Endodermal cell (in vitro differentiated cells): ENCODE measurements at regions not wholly inside any gene's neighbourhood (a gene's known extent, or its start where the extent isn't known, plus 50 kb on each side); places are given as distances from the start of the nearest gene placed in this dataset.

Experiments used
- DNase-seq: peaks from one replicate; pipeline ENCODE4 v3.0.0-alpha.2; 2017
- H3K27ac ChIP-seq: 2 replicates; pipeline ENCODE4 v1.5.1; 2013; ENCODE audit warnings: mild to moderate bottlenecking, low read depth, low read length, moderate library complexity
- H3K27me3 ChIP-seq: 2 replicates; pipeline ENCODE4 v1.6.1; 2013; ENCODE audit warnings: mild to moderate bottlenecking, low read length, moderate library complexity; ENCODE audit not compliant: insufficient read depth, control insufficient read depth, poor library complexity, severe bottlenecking
- H3K36me3 ChIP-seq: 2 replicates; pipeline ENCODE4 v1.7.0; 2013; ENCODE audit warnings: mild to moderate bottlenecking, low read length, moderate library complexity; ENCODE audit not compliant: control insufficient read depth, insufficient read depth
- H3K4me1 ChIP-seq: one replicate; pipeline ENCODE4 v1.7.0; 2013; ENCODE audit warnings: low read length; ENCODE audit not compliant: control insufficient read depth, insufficient read depth
- H3K4me3 ChIP-seq: 2 replicates; pipeline ENCODE4 v1.5.1; 2013; ENCODE audit warnings: mild to moderate bottlenecking, low read length, moderate library complexity
- H3K9ac ChIP-seq: 2 replicates; pipeline ENCODE4 v1.6.1; 2013; ENCODE audit warnings: mild to moderate bottlenecking, low read length, moderate library complexity; ENCODE audit not compliant: poor library complexity, severe bottlenecking; ENCODE audit errors: extremely low read depth
- H3K9me3 ChIP-seq: 2 replicates; pipeline ENCODE4 v1.6.1; 2013; ENCODE audit warnings: mild to moderate bottlenecking, low read length, moderate library complexity; ENCODE audit not compliant: control insufficient read depth
- H3K27ac Mint-ChIP-seq: 2 replicates; pipeline ENCODE4 v1.8.0; 2020; ENCODE audit warnings: mixed read lengths
- H3K27me3 Mint-ChIP-seq: 2 replicates; pipeline ENCODE4 v1.8.0; 2021; ENCODE audit warnings: mild to moderate bottlenecking, mixed read lengths; ENCODE audit not compliant: insufficient read depth
- H3K36me3 Mint-ChIP-seq: 2 replicates; pipeline ENCODE4 v1.8.0; 2020; ENCODE audit warnings: low read depth, mixed read lengths
- H3K4me1 Mint-ChIP-seq: 2 replicates; pipeline ENCODE4 v1.8.0; 2020; ENCODE audit warnings: mixed read lengths
- H3K4me3 Mint-ChIP-seq: 2 replicates; pipeline ENCODE4 v1.8.0; 2020; ENCODE audit warnings: mild to moderate bottlenecking, moderate library complexity, mixed read lengths
- H3K9me3 Mint-ChIP-seq: 2 replicates; pipeline ENCODE4 v1.8.0; 2020; ENCODE audit warnings: mild to moderate bottlenecking, mixed read lengths
- WGBS, 2 experiments: methylation state at CpG; one replicate each; pipeline versions ENCODE4 v1.1.5 to v1.1.7; 2013; ENCODE audit warnings: missing lambda C conversion rate in 2 of 2, mixed read lengths in 1 of 2; ENCODE audit not compliant: insufficient coverage in 1 of 2, insufficient read length in 1 of 2; 5-methylcytosine and 5-hydroxymethylcytosine counted together
- TF ChIP-seq, protein P1 (sequence below): fragments of 200-600 bp; sonication (generic); conservative IDR thresholded peaks from 2 replicates; pipeline ENCODE4 v1.5.0; 2021; ENCODE audit warnings: antibody characterized with exemption, mild to moderate bottlenecking

DNA sequence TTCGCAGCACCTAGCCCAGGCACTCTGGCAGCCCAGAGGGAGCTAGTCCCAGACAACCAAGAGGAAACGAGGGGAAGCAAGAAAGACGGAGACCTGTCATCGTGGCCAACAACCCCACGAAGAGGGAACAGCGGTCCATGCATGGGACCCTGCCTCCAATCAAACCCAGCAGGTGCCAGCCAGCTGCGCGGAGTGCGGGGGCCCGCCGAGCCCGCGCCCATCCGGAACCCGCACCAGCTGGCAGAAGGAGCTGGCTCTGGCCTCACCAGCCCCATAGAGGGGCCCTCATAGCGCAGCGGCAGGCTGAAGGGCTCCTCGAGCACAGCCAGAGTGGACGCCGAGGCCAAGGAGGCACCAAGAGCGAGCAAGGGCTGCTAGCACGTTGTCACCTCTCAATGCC, 332.4 kb upstream of the MAGEB18 start:
- Mint-ChIP-seq H3K36me3 (no peaks in the 10 kb centered on the region), H3K4me3 (no peak overlapping the region), H3K4me1 (no peaks in the 10 kb centered on the region), H3K9me3 (peaks cover 50% of the 10 kb centered on the region), H3K27me3 (no peaks in the 10 kb centered on the region), H3K27ac (no peak overlapping the region)
- H3K9ac ChIP-seq: no peak overlapping the region
- DNase-seq: no peak
- H3K36me3 ChIP-seq: no peaks in the 10 kb centered on the region
- 93% methylated on average over 22 of the region's 22 CpGs; no CpG with 5 or more reads in 1 of the 2 experiments for WGBS, 2 experiments
- TF ChIP-seq, protein P1, sequence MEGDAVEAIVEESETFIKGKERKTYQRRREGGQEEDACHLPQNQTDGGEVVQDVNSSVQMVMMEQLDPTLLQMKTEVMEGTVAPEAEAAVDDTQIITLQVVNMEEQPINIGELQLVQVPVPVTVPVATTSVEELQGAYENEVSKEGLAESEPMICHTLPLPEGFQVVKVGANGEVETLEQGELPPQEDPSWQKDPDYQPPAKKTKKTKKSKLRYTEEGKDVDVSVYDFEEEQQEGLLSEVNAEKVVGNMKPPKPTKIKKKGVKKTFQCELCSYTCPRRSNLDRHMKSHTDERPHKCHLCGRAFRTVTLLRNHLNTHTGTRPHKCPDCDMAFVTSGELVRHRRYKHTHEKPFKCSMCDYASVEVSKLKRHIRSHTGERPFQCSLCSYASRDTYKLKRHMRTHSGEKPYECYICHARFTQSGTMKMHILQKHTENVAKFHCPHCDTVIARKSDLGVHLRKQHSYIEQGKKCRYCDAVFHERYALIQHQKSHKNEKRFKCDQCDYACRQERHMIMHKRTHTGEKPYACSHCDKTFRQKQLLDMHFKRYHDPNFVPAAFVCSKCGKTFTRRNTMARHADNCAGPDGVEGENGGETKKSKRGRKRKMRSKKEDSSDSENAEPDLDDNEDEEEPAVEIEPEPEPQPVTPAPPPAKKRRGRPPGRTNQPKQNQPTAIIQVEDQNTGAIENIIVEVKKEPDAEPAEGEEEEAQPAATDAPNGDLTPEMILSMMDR: no peak
- H3K4me3 ChIP-seq: no peak overlapping the region
- H3K4me1 ChIP-seq: no peaks in the 10 kb centered on the region
- no peaks in the 10 kb centered on the region for H3K27me3 ChIP-seq
- no peaks in the 10 kb centered on the region for H3K9me3 ChIP-seq
- no peak overlapping the region for H3K27ac ChIP-seq

DNA sequence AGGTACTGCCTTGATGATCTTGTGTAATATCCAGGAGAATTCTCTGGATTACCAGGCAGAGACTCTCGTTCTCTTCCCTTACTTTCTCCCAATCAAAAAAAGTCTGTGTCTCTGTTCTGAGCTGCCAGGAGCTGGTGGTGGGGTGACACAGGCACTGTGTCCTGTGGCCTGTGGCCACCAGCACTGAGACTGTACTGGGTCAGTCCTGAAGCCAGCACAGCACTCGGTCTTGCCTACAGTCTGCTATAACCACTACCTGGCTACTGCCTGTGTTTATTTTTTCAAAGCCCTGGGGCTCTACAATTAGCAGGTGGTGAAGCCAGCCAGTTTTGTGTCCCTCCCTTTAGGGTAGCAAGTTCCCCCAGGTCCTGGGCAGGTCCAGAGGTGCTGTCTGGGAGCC, 331.1 kb upstream of the MAGEB18 start:
- H3K9ac ChIP-seq: no peak overlapping the region
- no peak for DNase-seq
- Mint-ChIP-seq H3K4me3 (no peak overlapping the region), H3K27ac (no peak overlapping the region), H3K9me3 (peaks cover 48% of the 10 kb centered on the region), H3K36me3 (no peaks in the 10 kb centered on the region), H3K4me1 (no peaks in the 10 kb centered on the region), H3K27me3 (no peaks in the 10 kb centered on the region)
- TF ChIP-seq, protein P1: no peak
- no peak overlapping the region for H3K27ac ChIP-seq
- no peaks in the 10 kb centered on the region for H3K4me1 ChIP-seq
- H3K4me3 ChIP-seq: no peak overlapping the region
- no peaks in the 10 kb centered on the region for H3K27me3 ChIP-seq
- H3K36me3 ChIP-seq: no peaks in the 10 kb centered on the region
- H3K9me3 ChIP-seq: no peaks in the 10 kb centered on the region
- 88% methylated on average over 2 of the region's 2 CpGs; no CpG with 5 or more reads in 1 of the 2 experiments for WGBS, 2 experiments

DNA sequence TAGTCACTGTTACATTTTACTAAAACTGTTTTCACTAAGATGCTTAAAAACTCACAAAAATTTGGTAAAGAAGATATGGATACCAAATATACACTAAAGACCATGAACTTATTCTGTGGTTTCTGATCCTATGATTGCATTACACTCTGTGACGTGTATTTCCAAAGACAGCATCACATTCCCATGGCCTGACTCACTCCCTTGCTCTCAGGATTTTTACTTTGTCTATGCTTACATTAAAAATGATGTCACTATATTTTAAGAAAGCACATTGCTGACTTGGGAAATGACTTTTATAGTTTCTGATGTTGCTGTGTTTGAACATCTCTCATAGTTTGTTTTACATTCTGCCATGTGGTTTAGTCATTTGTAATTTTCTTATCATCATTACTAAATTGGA, 327.9 kb upstream of the MAGEB18 start:
- no peak overlapping the region for H3K9ac ChIP-seq
- no peak for DNase-seq
- no peak overlapping the region for H3K4me3 ChIP-seq
- no peak overlapping the region for H3K27ac ChIP-seq
- Mint-ChIP-seq H3K27me3 (no peaks in the 10 kb centered on the region), H3K9me3 (peaks cover 32% of the 10 kb centered on the region), H3K27ac (no peak overlapping the region), H3K4me1 (no peaks in the 10 kb centered on the region), H3K36me3 (no peaks in the 10 kb centered on the region), H3K4me3 (no peak overlapping the region)
- TF ChIP-seq, protein P1: no peak
- H3K27me3 ChIP-seq: no peaks in the 10 kb centered on the region
- no peaks in the 10 kb centered on the region for H3K36me3 ChIP-seq
- no peaks in the 10 kb centered on the region for H3K4me1 ChIP-seq
- H3K9me3 ChIP-seq: no peaks in the 10 kb centered on the region
- 100% methylated on average over 1 of the region's 1 CpG; no CpG with 5 or more reads in 1 of the 2 experiments for whole genome bisulfite sequencing, 2 experiments
